ENCODE measurements at regions not wholly inside any gene's neighbourhood (a gene's known extent, or its start where the extent isn't known, plus 50 kb on each side); places are given as distances from the start of the nearest gene placed in this dataset.
A peak's percentile ranks its signal among the peaks of the same experiment; 100 is the strongest.
"Not testable (repeated sequence)": the region's sequence is repeated elsewhere in the genome, so short reads cannot be mapped to it uniquely, and the experiment has no call there.

GRCh38 chr12:74401966-74402365, 135.7 kb upstream of the ATXN7L3B start:
- Histone ChIP-seq H3K27ac (ENCODE audit: low read depth, low read length) (no peak overlapping the region), H3K27me3 (ENCODE audit: insufficient read depth, low read length) (no peaks in the 10 kb centered on the region), H3K9me3 (ENCODE audit: control insufficient read depth in 1 of 2, low read length in 2 of 2) (no peaks in the 10 kb centered on the region), H3K4me1 (ENCODE audit: insufficient read depth, low read length) (no peaks in the 10 kb centered on the region), H3K4me3 (ENCODE audit: low read length in 2 of 2) (no peak overlapping the region), H3K36me3 (ENCODE audit: insufficient read depth, low read length) (no peaks in the 10 kb centered on the region)
- DNase-seq: no peak
- ChIA-PET CTCF (ENCODE audit: partially characterized antibody) (no interaction called here), POLR2A (ENCODE audit: partially characterized antibody) (no interaction called here)
- no peak overlapping the region for H3K4me3 Mint-ChIP-seq
- H3K4me1 Mint-ChIP-seq: no peaks in the 10 kb centered on the region
- no peak overlapping the region for H3K27ac Mint-ChIP-seq
- no peaks in the 10 kb centered on the region for H3K36me3 Mint-ChIP-seq
- peaks cover 0 to 1% of the 10 kb centered on the region in 2 donors for H3K27me3 Mint-ChIP-seq
- H3K9me3 Mint-ChIP-seq: no peaks in the 10 kb centered on the region
- intact Hi-C loops (cut with micrococcal nuclease): no loop called here

- H3K27me3 ChIP-seq (ENCODE audit: insufficient read depth, low read length); H3K4me1 Mint-ChIP-seq; H3K27ac ChIP-seq (ENCODE audit: low read depth, low read length); H3K27ac Mint-ChIP-seq; H3K36me3 ChIP-seq (ENCODE audit: insufficient read depth, low read length); H3K4me1 ChIP-seq (ENCODE audit: insufficient read depth, low read length); H3K36me3 Mint-ChIP-seq; H3K4me3 ChIP-seq (ENCODE audit: low read length in 2 of 2); H3K4me3 Mint-ChIP-seq; DNase-seq; H3K9me3 Mint-ChIP-seq; intact Hi-C loops (cut with micrococcal nuclease); CTCF ChIA-PET (ENCODE audit: partially characterized antibody); POLR2A ChIA-PET (ENCODE audit: partially characterized antibody); H3K9me3 ChIP-seq (ENCODE audit: control insufficient read depth in 1 of 2, low read length in 2 of 2); H3K27me3 Mint-ChIP-seq: not testable (repeated sequence)
Measured at GRCh38 chr12:74403221-74403470, 134.5 kb upstream of the ATXN7L3B start.

GRCh38 chr12:74408601-74409166, 129.0 kb upstream of the ATXN7L3B start:
- H3K36me3 ChIP-seq (ENCODE audit: insufficient read depth, low read length): no peaks in the 10 kb centered on the region
- no peaks in the 10 kb centered on the region for H3K4me1 ChIP-seq (ENCODE audit: insufficient read depth, low read length)
- intact Hi-C loops (cut with micrococcal nuclease): no loop called here
- Mint-ChIP-seq H3K36me3 (no peaks in the 10 kb centered on the region), H3K4me3 (no peak overlapping the region), H3K27ac (no peak overlapping the region), H3K9me3 (no peaks in the 10 kb centered on the region), H3K27me3 (peaks cover under 1 to 2% of the 10 kb centered on the region in 2 donors), H3K4me1 (no peaks in the 10 kb centered on the region)
- POLR2A ChIA-PET (ENCODE audit: partially characterized antibody): no interaction called here
- no peaks in the 10 kb centered on the region for H3K27me3 ChIP-seq (ENCODE audit: insufficient read depth, low read length)
- H3K27ac ChIP-seq (ENCODE audit: low read depth, low read length): no peak overlapping the region
- DNase-seq: no peak
- no peaks in the 10 kb centered on the region for H3K9me3 ChIP-seq (ENCODE audit: control insufficient read depth in 1 of 2, low read length in 2 of 2)
- CTCF ChIA-PET (ENCODE audit: partially characterized antibody): no interaction called here
- H3K4me3 ChIP-seq (ENCODE audit: low read length in 2 of 2): no peak overlapping the region

- H3K27me3 ChIP-seq (ENCODE audit: insufficient read depth, low read length): no peaks in the 10 kb centered on the region
- H3K9me3 ChIP-seq (ENCODE audit: control insufficient read depth in 1 of 2, low read length in 2 of 2): no peaks in the 10 kb centered on the region
- intact Hi-C loops (cut with micrococcal nuclease): loop anchor here (2.0 kb wide), 1 partner anchor 124 kb away; the partner anchor contains the start of gene ATXN7L3B
- no peak overlapping the region for H3K4me3 Mint-ChIP-seq
- H3K36me3 Mint-ChIP-seq: no peaks in the 10 kb centered on the region
- no peaks in the 10 kb centered on the region for H3K36me3 ChIP-seq (ENCODE audit: insufficient read depth, low read length)
- H3K27ac Mint-ChIP-seq: no peak overlapping the region
- DNase-seq: peak in 1 of 5 donors; percentile 1
- H3K4me1 ChIP-seq (ENCODE audit: insufficient read depth, low read length): no peaks in the 10 kb centered on the region
- POLR2A ChIA-PET (ENCODE audit: partially characterized antibody): no interaction called here
- no peaks in the 10 kb centered on the region for H3K4me1 Mint-ChIP-seq
- H3K27ac ChIP-seq (ENCODE audit: low read depth, low read length): no peak overlapping the region
- H3K9me3 Mint-ChIP-seq: no peaks in the 10 kb centered on the region
- CTCF ChIA-PET (ENCODE audit: partially characterized antibody): no interaction called here
- H3K27me3 Mint-ChIP-seq: peaks cover 2 to 3% of the 10 kb centered on the region in 2 donors
- H3K4me3 ChIP-seq (ENCODE audit: low read length in 2 of 2): no peak overlapping the region
Measured at GRCh38 chr12:74412606-74413230, 124.9 kb upstream of the ATXN7L3B start.

GRCh38 chr12:74415633-74416032, 122.0 kb upstream of the ATXN7L3B start:
- Histone ChIP-seq H3K9me3 (ENCODE audit: control insufficient read depth in 1 of 2, low read length in 2 of 2) (no peaks in the 10 kb centered on the region), H3K27ac (ENCODE audit: low read depth, low read length) (no peak overlapping the region), H3K36me3 (ENCODE audit: insufficient read depth, low read length) (no peaks in the 10 kb centered on the region), H3K4me3 (ENCODE audit: low read length in 2 of 2) (no peak overlapping the region), H3K27me3 (ENCODE audit: insufficient read depth, low read length) (no peaks in the 10 kb centered on the region), H3K4me1 (ENCODE audit: insufficient read depth, low read length) (no peaks in the 10 kb centered on the region)
- Mint-ChIP-seq H3K4me3 (no peak overlapping the region), H3K27me3 (peaks cover 2 to 5% of the 10 kb centered on the region in 2 donors), H3K27ac (no peak overlapping the region), H3K9me3 (no peaks in the 10 kb centered on the region), H3K4me1 (no peaks in the 10 kb centered on the region), H3K36me3 (no peaks in the 10 kb centered on the region)
- ChIA-PET POLR2A (ENCODE audit: partially characterized antibody) (no interaction called here), CTCF (ENCODE audit: partially characterized antibody) (no interaction called here)
- DNase-seq: no peak
- intact Hi-C loops (cut with micrococcal nuclease): no loop called here

GRCh38 chr12:74418573-74418972, 119.1 kb upstream of the ATXN7L3B start:
- Histone ChIP-seq H3K4me1 (ENCODE audit: insufficient read depth, low read length) (no peaks in the 10 kb centered on the region), H3K27ac (ENCODE audit: low read depth, low read length) (no peak overlapping the region), H3K4me3 (ENCODE audit: low read length in 2 of 2) (no peak overlapping the region), H3K36me3 (ENCODE audit: insufficient read depth, low read length) (no peaks in the 10 kb centered on the region), H3K9me3 (ENCODE audit: control insufficient read depth in 1 of 2, low read length in 2 of 2) (no peaks in the 10 kb centered on the region), H3K27me3 (ENCODE audit: insufficient read depth, low read length) (no peaks in the 10 kb centered on the region)
- Mint-ChIP-seq H3K4me1 (no peaks in the 10 kb centered on the region), H3K4me3 (no peak overlapping the region), H3K27ac (no peak overlapping the region), H3K27me3 (peaks cover 2 to 5% of the 10 kb centered on the region in 2 donors), H3K36me3 (no peaks in the 10 kb centered on the region), H3K9me3 (no peaks in the 10 kb centered on the region)
- DNase-seq: no peak
- POLR2A ChIA-PET (ENCODE audit: partially characterized antibody): no interaction called here
- CTCF ChIA-PET (ENCODE audit: partially characterized antibody): no interaction called here
- intact Hi-C loops (cut with micrococcal nuclease): no loop called here

- no peaks in the 10 kb centered on the region for H3K4me1 Mint-ChIP-seq
- Histone ChIP-seq H3K27me3 (ENCODE audit: insufficient read depth, low read length) (no peaks in the 10 kb centered on the region), H3K9me3 (ENCODE audit: control insufficient read depth in 1 of 2, low read length in 2 of 2) (no peaks in the 10 kb centered on the region), H3K4me3 (ENCODE audit: low read length in 2 of 2) (no peak overlapping the region), H3K27ac (ENCODE audit: low read depth, low read length) (no peak overlapping the region), H3K4me1 (ENCODE audit: insufficient read depth, low read length) (no peaks in the 10 kb centered on the region), H3K36me3 (ENCODE audit: insufficient read depth, low read length) (no peaks in the 10 kb centered on the region)
- intact Hi-C loops (cut with micrococcal nuclease): no loop called here
- DNase-seq: no peak
- H3K27me3 Mint-ChIP-seq: peaks cover 0 to 3% of the 10 kb centered on the region in 2 donors
- H3K9me3 Mint-ChIP-seq: peaks cover 0 to 2% (median 0%) of the 10 kb centered on the region in 8 donors
- peak overlapping the region in 1 of 7 donors; percentile 22 for H3K27ac Mint-ChIP-seq
- no peak overlapping the region for H3K4me3 Mint-ChIP-seq
- ChIA-PET POLR2A (ENCODE audit: partially characterized antibody) (no interaction called here), CTCF (ENCODE audit: partially characterized antibody) (no interaction called here)
- H3K36me3 Mint-ChIP-seq: no peaks in the 10 kb centered on the region
Measured at GRCh38 chr12:74424778-74425177, 112.9 kb upstream of the ATXN7L3B start.

- H3K9me3 ChIP-seq (ENCODE audit: control insufficient read depth in 1 of 2, low read length in 2 of 2): no peaks in the 10 kb centered on the region
Measured at GRCh38 chr12:74426091-74426490, 111.5 kb upstream of the ATXN7L3B start.

More at GRCh38 chr12:74426091-74426490, 111.5 kb upstream of the ATXN7L3B start:
- intact Hi-C loops (cut with micrococcal nuclease): no loop called here
- Mint-ChIP-seq H3K36me3 (no peaks in the 10 kb centered on the region), H3K27me3 (peaks cover 0 to 3% of the 10 kb centered on the region in 2 donors), H3K27ac (no peak overlapping the region), H3K4me1 (no peaks in the 10 kb centered on the region), H3K4me3 (no peak overlapping the region), H3K9me3 (peaks cover 0 to 2% (median 0%) of the 10 kb centered on the region in 8 donors)
- Histone ChIP-seq H3K27me3 (ENCODE audit: insufficient read depth, low read length) (no peaks in the 10 kb centered on the region), H3K4me3 (ENCODE audit: low read length in 2 of 2) (no peak overlapping the region), H3K4me1 (ENCODE audit: insufficient read depth, low read length) (no peaks in the 10 kb centered on the region), H3K36me3 (ENCODE audit: insufficient read depth, low read length) (no peaks in the 10 kb centered on the region), H3K27ac (ENCODE audit: low read depth, low read length) (no peak overlapping the region)
- CTCF ChIA-PET (ENCODE audit: partially characterized antibody): no interaction called here
- POLR2A ChIA-PET (ENCODE audit: partially characterized antibody): no interaction called here
- no peak for DNase-seq
